Hepatocyte (in vitro differentiated cells): ENCODE measurements at regions not wholly inside any gene's neighbourhood (a gene's known extent, or its start where the extent isn't known, plus 50 kb on each side); places are given as distances from the start of the nearest gene placed in this dataset.

Source experiments
- DNase-seq: peaks from one replicate; pipeline ENCODE4 v3.0.0-alpha.2; 2016; ENCODE audit warnings: low spot score
- H2AFZ ChIP-seq: fragments of 200-600 bp; sonication (generic); 2 replicates; pipeline ENCODE4 v1.6.0; 2016; ENCODE audit warnings: antibody characterized with exemption, mild to moderate bottlenecking
- H3K27ac ChIP-seq: fragments of 200-600 bp; sonication (generic); 2 replicates; pipeline ENCODE4 v1.5.1; 2016; ENCODE audit warnings: mild to moderate bottlenecking
- H3K27me3 ChIP-seq: fragments of 200-600 bp; sonication (generic); 2 replicates; pipeline ENCODE4 v1.6.1; 2016
- H3K36me3 ChIP-seq: fragments of 200-600 bp; sonication (generic); replicated peaks from 2 replicates; pipeline ENCODE4 v1.5.1; 2016; ENCODE audit warnings: low read depth; ENCODE audit not compliant: insufficient read depth
- H3K4me1 ChIP-seq: fragments of 200-600 bp; sonication (generic); 2 replicates; pipeline ENCODE4 v1.5.1; 2016; ENCODE audit warnings: mild to moderate bottlenecking, moderate library complexity; ENCODE audit not compliant: insufficient read depth
- H3K4me2 ChIP-seq: fragments of 200-600 bp; sonication (generic); 2 replicates; pipeline ENCODE4 v1.6.0; 2016
- H3K4me3 ChIP-seq: fragments of 200-600 bp; sonication (generic); 2 replicates; pipeline ENCODE4 v1.5.1; 2016; ENCODE audit warnings: mild to moderate bottlenecking
- H3K79me2 ChIP-seq: fragments of 200-600 bp; sonication (generic); 2 replicates; pipeline ENCODE4 v1.6.0; 2017; ENCODE audit warnings: mild to moderate bottlenecking
- H3K9me2 ChIP-seq: fragments of 200-600 bp; sonication (generic); replicated peaks from 2 replicates; pipeline ENCODE4 v1.6.0; 2017; ENCODE audit warnings: mild to moderate bottlenecking; ENCODE audit not compliant: insufficient read depth
- H3K9me3 ChIP-seq: fragments of 200-600 bp; sonication (generic); 2 replicates; pipeline ENCODE4 v1.5.1; 2016; ENCODE audit warnings: low read depth, mild to moderate bottlenecking
- H4K20me1 ChIP-seq: fragments of 200-600 bp; sonication (generic); 2 replicates; pipeline ENCODE4 v1.6.0; 2016; ENCODE audit warnings: mild to moderate bottlenecking; ENCODE audit not compliant: insufficient read depth, poor library complexity, severe bottlenecking
- EZH2 ChIP-seq: fragments of 200-600 bp; sonication (generic); IDR thresholded peaks from 2 replicates; pipeline ENCODE4 v1.6.1; 2016; ENCODE audit warnings: antibody characterized with exemption, mild to moderate bottlenecking, borderline replicate concordance
- EZH2phosphoT487 ChIP-seq: fragments of 200-600 bp; sonication (generic); IDR thresholded peaks from one replicate; pipeline ENCODE4 v1.6.1; 2018; ENCODE audit warnings: antibody characterized with exemption, mild to moderate bottlenecking, low read depth, moderate library complexity; ENCODE audit not compliant: unreplicated experiment, severe bottlenecking
- whole genome bisulfite sequencing: methylation state at CpG from one replicate; pipeline ENCODE4 v1.1.6; 2016; ENCODE audit warnings: low lambda C conversion rate; ENCODE audit errors: missing lambda C conversion rate; 5-methylcytosine and 5-hydroxymethylcytosine counted together
- TF ChIP-seq, protein P1 (sequence below): fragments of 200-600 bp; sonication (generic); IDR thresholded peaks from 2 replicates; pipeline ENCODE4 v1.5.1; 2016; ENCODE audit warnings: antibody characterized with exemption, mild to moderate bottlenecking; ENCODE audit not compliant: poor library complexity

DNA sequence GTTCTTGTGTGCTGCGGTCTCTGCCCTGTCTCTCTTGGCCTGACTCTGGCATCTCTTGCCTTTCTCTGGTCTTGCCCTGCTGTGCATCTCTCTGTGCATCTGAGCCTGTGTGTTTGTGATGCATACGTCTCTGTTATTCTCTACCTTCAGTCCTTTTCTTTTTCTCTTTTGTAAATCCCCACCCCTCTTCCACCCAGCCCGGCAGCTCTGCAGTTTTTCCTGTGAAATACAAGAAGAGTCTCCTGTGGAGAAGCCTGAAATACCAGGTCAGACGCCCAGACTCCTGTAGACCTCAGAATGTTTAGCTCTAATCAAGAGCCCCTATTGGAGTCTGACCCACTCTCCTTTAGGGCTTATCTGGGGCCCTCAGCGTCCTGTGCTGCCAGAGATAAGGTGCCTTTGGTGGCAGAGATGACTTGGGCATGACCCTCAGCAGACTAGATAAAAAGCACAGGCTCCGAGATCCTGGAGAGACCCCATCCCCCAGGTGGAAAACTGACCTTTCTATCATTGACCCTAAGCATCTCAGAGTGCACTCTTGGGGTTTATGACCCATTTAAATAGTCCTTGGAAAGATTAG, 167.5 kb upstream of the SRRM4 start:
- Histone ChIP-seq H3K9me2 (no peaks in the 10 kb centered on the region), H4K20me1 (no peaks in the 10 kb centered on the region)

DNA sequence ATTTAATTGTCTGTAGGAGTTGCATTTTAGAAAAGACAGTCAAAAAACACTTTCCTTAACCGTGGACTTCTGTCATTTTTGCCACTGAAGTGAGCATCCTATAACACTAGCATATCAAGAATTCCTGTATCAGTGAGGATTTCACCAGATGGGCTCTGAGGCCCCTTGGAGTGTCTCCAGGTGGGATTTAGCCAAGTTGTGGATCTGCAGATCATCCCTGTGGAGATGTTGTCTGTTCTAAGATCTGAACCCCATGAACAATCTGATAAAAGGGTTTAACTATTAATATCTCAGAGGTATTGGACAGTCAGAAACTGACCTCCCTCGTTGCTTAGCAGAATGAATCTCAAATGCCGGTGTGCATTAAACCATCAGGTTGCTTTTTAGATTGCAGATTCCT, 165.0 kb upstream of the SRRM4 start:
- Histone ChIP-seq H2AFZ (no peak overlapping the region), H4K20me1 (no peaks in the 10 kb centered on the region), H3K9me3 (no peaks in the 10 kb centered on the region), H3K79me2 (no peaks in the 10 kb centered on the region), H3K27ac (no peak overlapping the region), H3K27me3 (no peaks in the 10 kb centered on the region), H3K36me3 (no peaks in the 10 kb centered on the region), H3K4me2 (no peak overlapping the region), H3K4me1 (no peaks in the 10 kb centered on the region), H3K4me3 (no peak overlapping the region), H3K9me2 (no peaks in the 10 kb centered on the region)
- DNase-seq, result no peak
- WGBS, result 73% methylated on average over 3 of the region's 3 CpGs
- no peak for TF ChIP-seq EZH2phosphoT487
- TF ChIP-seq, protein P1, sequence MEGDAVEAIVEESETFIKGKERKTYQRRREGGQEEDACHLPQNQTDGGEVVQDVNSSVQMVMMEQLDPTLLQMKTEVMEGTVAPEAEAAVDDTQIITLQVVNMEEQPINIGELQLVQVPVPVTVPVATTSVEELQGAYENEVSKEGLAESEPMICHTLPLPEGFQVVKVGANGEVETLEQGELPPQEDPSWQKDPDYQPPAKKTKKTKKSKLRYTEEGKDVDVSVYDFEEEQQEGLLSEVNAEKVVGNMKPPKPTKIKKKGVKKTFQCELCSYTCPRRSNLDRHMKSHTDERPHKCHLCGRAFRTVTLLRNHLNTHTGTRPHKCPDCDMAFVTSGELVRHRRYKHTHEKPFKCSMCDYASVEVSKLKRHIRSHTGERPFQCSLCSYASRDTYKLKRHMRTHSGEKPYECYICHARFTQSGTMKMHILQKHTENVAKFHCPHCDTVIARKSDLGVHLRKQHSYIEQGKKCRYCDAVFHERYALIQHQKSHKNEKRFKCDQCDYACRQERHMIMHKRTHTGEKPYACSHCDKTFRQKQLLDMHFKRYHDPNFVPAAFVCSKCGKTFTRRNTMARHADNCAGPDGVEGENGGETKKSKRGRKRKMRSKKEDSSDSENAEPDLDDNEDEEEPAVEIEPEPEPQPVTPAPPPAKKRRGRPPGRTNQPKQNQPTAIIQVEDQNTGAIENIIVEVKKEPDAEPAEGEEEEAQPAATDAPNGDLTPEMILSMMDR, result no peak
- no peak for TF ChIP-seq EZH2

More for the DNA sequence above, 167.5 kb upstream of the SRRM4 start:
- Histone ChIP-seq H3K79me2 (no peaks in the 10 kb centered on the region), H3K4me2 (no peak overlapping the region), H3K9me3 (no peaks in the 10 kb centered on the region), H3K36me3 (no peaks in the 10 kb centered on the region), H3K4me3 (no peak overlapping the region), H2AFZ (no peak overlapping the region), H3K27ac (no peak overlapping the region), H3K4me1 (no peaks in the 10 kb centered on the region), H3K27me3 (no peaks in the 10 kb centered on the region)
- TF ChIP-seq, protein P1, result no peak
- TF ChIP-seq EZH2 (no peak), EZH2phosphoT487 (no peak)
- WGBS, result 25% methylated on average over 6 of the region's 6 CpGs
- DNase-seq, result no peak

DNA sequence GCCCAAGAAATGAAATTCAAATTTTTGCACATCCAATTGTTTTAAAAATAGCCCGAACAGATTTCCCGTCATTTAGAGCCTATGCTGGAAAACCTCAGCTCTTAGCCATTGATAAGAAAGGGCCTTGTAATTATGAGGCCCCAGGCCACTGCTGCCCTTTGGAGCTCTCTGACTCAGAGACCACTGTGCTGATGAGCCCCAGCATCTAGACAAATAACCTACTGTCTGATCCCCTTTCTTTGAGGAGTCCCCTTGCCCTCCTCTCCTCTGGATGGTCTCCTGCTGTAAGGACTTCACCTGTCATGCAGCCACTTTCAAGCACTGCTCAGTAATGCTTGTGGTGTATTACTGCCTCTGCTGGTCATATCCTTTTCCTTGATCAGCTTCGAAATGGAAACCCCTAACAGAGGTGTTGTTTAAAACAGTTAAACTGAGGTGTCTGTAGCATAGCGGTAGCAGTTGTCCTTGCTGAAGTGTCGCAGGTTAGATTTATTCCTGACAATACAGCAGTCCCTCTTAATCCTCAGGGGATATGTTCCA, 159.9 kb upstream of the SRRM4 start:
- H3K9me2 ChIP-seq, result no peaks in the 10 kb centered on the region

More for the DNA sequence above, 159.9 kb upstream of the SRRM4 start:
- no peak overlapping the region for H3K4me3 ChIP-seq
- H2AFZ ChIP-seq, result no peak overlapping the region
- no peak for DNase-seq
- TF ChIP-seq EZH2phosphoT487, result no peak
- TF ChIP-seq EZH2, result no peak
- TF ChIP-seq, protein P1, result no peak
- no peaks in the 10 kb centered on the region for H3K4me1 ChIP-seq
- no peaks in the 10 kb centered on the region for H3K9me3 ChIP-seq
- WGBS, result 71% methylated on average over 5 of the region's 5 CpGs
- H4K20me1 ChIP-seq, result no peaks in the 10 kb centered on the region
- H3K36me3 ChIP-seq, result no peaks in the 10 kb centered on the region
- H3K27me3 ChIP-seq, result no peaks in the 10 kb centered on the region
- no peak overlapping the region for H3K4me2 ChIP-seq
- H3K79me2 ChIP-seq, result no peaks in the 10 kb centered on the region
- no peak overlapping the region for H3K27ac ChIP-seq
